DND-41 (cell line): ENCODE measurements at regions not wholly inside any gene's neighbourhood (a gene's known extent, or its start where the extent isn't known, plus 50 kb on each side); places are given as distances from the start of the nearest gene placed in this dataset.

ENCODE experiments used
- ATAC-seq: fragments of 200-7000 bp; cut with Tn5 transposase; 3 replicates; pipeline ENCODE4 v1.9.1; 2021; ENCODE audit warnings: low read depth; ENCODE audit not compliant: insufficient read depth
- DNase-seq: peaks from one replicate; pipeline ENCODE4 v3.0.0-alpha.2; 2020
- H2AFZ ChIP-seq: 2 replicates; pipeline ENCODE4 v1.6.0; 2012; ENCODE audit warnings: low read depth, low read length
- H3K27ac ChIP-seq: 2 replicates; pipeline ENCODE4 v1.5.1; 2012; ENCODE audit warnings: low read length, inconsistent platforms
- H3K27me3 ChIP-seq: fragments of 200-600 bp; sonication (generic); 2 replicates; pipeline ENCODE4 v1.6.0; 2012; ENCODE audit warnings: low read length, mild to moderate bottlenecking, inconsistent platforms; ENCODE audit not compliant: insufficient read depth, poor library complexity
- H3K36me3 ChIP-seq: 2 replicates; pipeline ENCODE4 v1.5.1; 2012; ENCODE audit warnings: low read length, inconsistent platforms; ENCODE audit not compliant: insufficient read depth
- H3K4me1 ChIP-seq: 2 replicates; pipeline ENCODE4 v1.5.1; 2012; ENCODE audit warnings: mild to moderate bottlenecking, low read length; ENCODE audit not compliant: insufficient read depth
- H3K4me2 ChIP-seq: 2 replicates; pipeline ENCODE4 v1.6.0; 2012; ENCODE audit warnings: mild to moderate bottlenecking, moderate library complexity, low read length, inconsistent platforms; ENCODE audit not compliant: insufficient read depth
- H3K4me3 ChIP-seq, 2 experiments: fragments of 200-600 bp in 1 of 2; shearing (Covaris generic) in 1 of 2; 2 replicates each; pipeline ENCODE4 v1.5.1; 2012 to 2016; ENCODE audit warnings: inconsistent platforms in 2 of 2, low read length in 2 of 2, mild to moderate bottlenecking in 2 of 2, low read depth in 1 of 2, moderate library complexity in 1 of 2
- H3K79me2 ChIP-seq: 2 replicates; pipeline ENCODE4 v1.6.0; 2012; ENCODE audit warnings: low read length, inconsistent platforms; ENCODE audit not compliant: insufficient read depth
- H3K9ac ChIP-seq: 2 replicates; pipeline ENCODE4 v1.6.0; 2012; ENCODE audit warnings: low read depth, mild to moderate bottlenecking, inconsistent platforms, low read length, moderate library complexity
- H3K9me3 ChIP-seq: 2 replicates; pipeline ENCODE4 v1.5.1; 2012; ENCODE audit warnings: low read length, moderate library complexity, mild to moderate bottlenecking, inconsistent platforms; ENCODE audit not compliant: insufficient read depth, severe bottlenecking
- H4K20me1 ChIP-seq: 2 replicates; pipeline ENCODE4 v1.6.0; 2012; ENCODE audit warnings: low read length; ENCODE audit not compliant: insufficient read depth
- CTCF ChIP-seq: IDR thresholded peaks from 2 replicates; pipeline ENCODE4 v1.5.1; 2012; ENCODE audit warnings: borderline replicate concordance, low read length, moderate library complexity, mild to moderate bottlenecking; ENCODE audit not compliant: poor library complexity, severe bottlenecking; ENCODE audit errors: extremely low read depth
- EZH2 ChIP-seq: IDR thresholded peaks from 3 replicates; pipeline ENCODE4 v1.6.1; 2012; ENCODE audit warnings: borderline replicate concordance, low read depth, mild to moderate bottlenecking, moderate library complexity, low read length, inconsistent platforms; ENCODE audit not compliant: severe bottlenecking

GRCh38 chr2:150594299-150594698 is 106.8 kb upstream of the RND3 start:
- no peak overlapping the region for H3K9ac ChIP-seq
- no peak overlapping the region for H3K27ac ChIP-seq
- no peak for DNase-seq

GRCh38 chr2:150591496-150592285 is 104.2 kb upstream of the RND3 start:
- no peak overlapping the region for H3K4me3 ChIP-seq
- H2AFZ ChIP-seq = no peak overlapping the region
- no peaks in the 10 kb centered on the region for H3K27me3 ChIP-seq
- ATAC-seq = no peak
- no peak overlapping the region for H3K27ac ChIP-seq
- no peak for TF ChIP-seq CTCF
- TF ChIP-seq EZH2 = no peak
- no peaks in the 10 kb centered on the region for H4K20me1 ChIP-seq
- no peaks in the 10 kb centered on the region for H3K4me1 ChIP-seq
- H3K36me3 ChIP-seq = no peaks in the 10 kb centered on the region
- no peak for DNase-seq
- no peak overlapping the region for H3K9ac ChIP-seq
- no peak overlapping the region for H3K4me2 ChIP-seq
- no peaks in the 10 kb centered on the region for H3K79me2 ChIP-seq
- H3K9me3 ChIP-seq = no peaks in the 10 kb centered on the region

More at GRCh38 chr2:150594299-150594698, 106.8 kb upstream of the RND3 start:
- H3K9me3 ChIP-seq = no peaks in the 10 kb centered on the region
- H3K4me3 ChIP-seq = no peak overlapping the region
- no peak for ATAC-seq
- no peaks in the 10 kb centered on the region for H3K79me2 ChIP-seq
- TF ChIP-seq EZH2 (no peak), CTCF (no peak)
- no peaks in the 10 kb centered on the region for H4K20me1 ChIP-seq
- H3K36me3 ChIP-seq = no peaks in the 10 kb centered on the region
- H3K27me3 ChIP-seq = no peaks in the 10 kb centered on the region
- H3K4me2 ChIP-seq = no peak overlapping the region
- H3K4me1 ChIP-seq = peaks cover 9% of the 10 kb centered on the region
- H2AFZ ChIP-seq = no peak overlapping the region

GRCh38 chr2:150589681-150590080 is 102.2 kb upstream of the RND3 start:
- H3K4me1 ChIP-seq = no peaks in the 10 kb centered on the region
- ATAC-seq (no peak), DNase-seq (no peak)
- H3K4me2 ChIP-seq = no peak overlapping the region
- no peak overlapping the region for H3K27ac ChIP-seq
- H3K27me3 ChIP-seq = no peaks in the 10 kb centered on the region
- no peaks in the 10 kb centered on the region for H3K79me2 ChIP-seq
- TF ChIP-seq EZH2 (no peak), CTCF (no peak)
- no peaks in the 10 kb centered on the region for H3K9me3 ChIP-seq
- no peak overlapping the region for H3K4me3 ChIP-seq
- no peak overlapping the region for H2AFZ ChIP-seq
- no peaks in the 10 kb centered on the region for H3K36me3 ChIP-seq
- H3K9ac ChIP-seq = no peak overlapping the region
- no peaks in the 10 kb centered on the region for H4K20me1 ChIP-seq
